Stimulated activated naive B cell treated with anti-CD40 and anti-IgM and Interleukin-4, amounts not matched to agents 10 μg/mL and 1 μg/mL and 100 μg/mL, for 72 hours (primary cell): ENCODE measurements at regions not wholly inside any gene's neighbourhood (a gene's known extent, or its start where the extent isn't known, plus 50 kb on each side); places are given as distances from the start of the nearest gene placed in this dataset.

Experiments used
- ATAC-seq, 2 donors: fragments of 150-1000 bp; cut with Tn5 transposase; replicated peaks; 2 replicates each; pipeline ENCODE4 v1.10.0; 2021; ENCODE audit warnings: moderate library complexity in 1 of 2
- DNase-seq: peaks from one replicate; pipeline ENCODE4 v3.0.0; 2021
- H3K27ac Mint-ChIP-seq: one replicate; pipeline ENCODE4 v1.8.0; 2022; ENCODE audit warnings: mild to moderate bottlenecking, mixed read lengths
- H3K27me3 Mint-ChIP-seq, 2 donors: one replicate each; pipeline ENCODE4 v1.8.0; 2022; ENCODE audit warnings: mixed read lengths in 2 of 2
- H3K36me3 Mint-ChIP-seq, 2 donors: one replicate each; pipeline ENCODE4 v1.8.0; 2022; ENCODE audit warnings: mixed read lengths in 2 of 2, mild to moderate bottlenecking in 1 of 2
- H3K4me1 Mint-ChIP-seq, 2 donors: one replicate each; pipeline ENCODE4 v1.8.0; 2022; ENCODE audit warnings: mixed read lengths in 2 of 2, mild to moderate bottlenecking in 1 of 2
- H3K4me3 Mint-ChIP-seq, 2 donors: one replicate each; pipeline ENCODE4 v1.8.0; 2022; ENCODE audit warnings: mild to moderate bottlenecking in 2 of 2, mixed read lengths in 2 of 2, moderate library complexity in 1 of 2
- H3K9me3 Mint-ChIP-seq, 2 donors: one replicate each; pipeline ENCODE4 v1.8.0; 2022; ENCODE audit warnings: mixed read lengths in 2 of 2, mild to moderate bottlenecking in 1 of 2

GRCh38 chr1:4272568-4272967 is 372.5 kb upstream of the C1orf174 start:
- H3K4me1 Mint-ChIP-seq = peaks cover 0 to 3% of the 10 kb centered on the region in 2 donors
- H3K27ac Mint-ChIP-seq = no peak overlapping the region
- DNase-seq (no peak), ATAC-seq (no peak)
- no peaks in the 10 kb centered on the region for H3K36me3 Mint-ChIP-seq
- peaks cover 22 to 59% of the 10 kb centered on the region in 2 donors for H3K27me3 Mint-ChIP-seq
- no peak overlapping the region for H3K4me3 Mint-ChIP-seq
- peaks cover 5 to 7% of the 10 kb centered on the region in 2 donors for H3K9me3 Mint-ChIP-seq

- DNase-seq (no peak), ATAC-seq (no peak)
- Mint-ChIP-seq H3K27me3 (peaks cover 22 to 52% of the 10 kb centered on the region in 2 donors), H3K4me3 (no peak overlapping the region), H3K4me1 (no peaks in the 10 kb centered on the region), H3K27ac (no peak overlapping the region), H3K9me3 (peaks cover 5 to 9% of the 10 kb centered on the region in 2 donors), H3K36me3 (no peaks in the 10 kb centered on the region)
Measured at GRCh38 chr1:4273243-4273642, 373.2 kb upstream of the C1orf174 start.

DNA sequence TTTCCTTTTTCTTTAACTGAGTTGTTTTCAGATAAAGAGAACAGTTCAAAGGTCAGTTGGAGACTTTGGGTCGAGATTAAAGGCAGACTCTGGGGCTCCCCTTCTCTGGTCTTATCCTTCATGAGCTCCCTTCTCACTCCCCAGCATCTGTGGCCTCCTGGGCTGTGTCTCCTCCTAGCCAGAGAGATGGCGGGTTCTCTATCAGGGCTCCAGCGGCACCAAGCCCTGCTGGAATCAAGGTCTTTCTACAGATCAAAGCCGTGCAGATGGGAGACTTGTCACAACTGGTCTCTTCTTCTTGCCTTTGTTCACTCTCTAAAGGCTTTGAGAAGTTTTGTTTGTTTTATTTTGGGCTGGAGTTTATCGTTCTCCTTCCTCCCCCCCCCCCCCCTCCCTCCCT is 373.7 kb upstream of the C1orf174 start:
- H3K27me3 Mint-ChIP-seq = peaks cover 22 to 50% of the 10 kb centered on the region in 2 donors
- H3K27ac Mint-ChIP-seq = no peak overlapping the region
- H3K36me3 Mint-ChIP-seq = no peaks in the 10 kb centered on the region
- no peak overlapping the region for H3K4me3 Mint-ChIP-seq
- ATAC-seq = no peak
- no peak for DNase-seq
- H3K4me1 Mint-ChIP-seq = no peaks in the 10 kb centered on the region
- peaks cover 5 to 9% of the 10 kb centered on the region in 2 donors for H3K9me3 Mint-ChIP-seq

DNA sequence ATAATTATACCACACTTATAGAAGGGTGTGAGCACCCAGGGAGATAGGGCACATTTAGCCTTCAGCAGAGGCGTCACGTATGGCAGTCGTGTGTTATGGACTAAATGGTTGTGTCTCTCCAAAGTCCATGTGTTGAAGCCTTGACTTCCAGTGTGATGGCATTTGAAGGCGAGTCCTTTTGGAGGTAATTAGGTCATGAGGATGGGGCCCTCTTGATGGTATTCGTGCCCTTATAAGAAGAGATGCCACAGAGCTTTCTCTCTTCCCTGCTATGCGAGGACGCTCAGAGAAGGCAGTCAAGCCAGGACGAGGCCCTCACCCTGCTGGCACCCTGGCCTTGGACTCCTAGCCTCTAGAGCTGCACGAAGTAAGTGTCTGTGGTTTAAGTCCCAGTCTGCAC is 375.0 kb upstream of the C1orf174 start:
- Mint-ChIP-seq H3K27me3 (peaks cover 22 to 50% of the 10 kb centered on the region in 2 donors), H3K4me3 (no peak overlapping the region), H3K27ac (no peak overlapping the region), H3K9me3 (peaks cover 5 to 11% of the 10 kb centered on the region in 2 donors), H3K4me1 (no peaks in the 10 kb centered on the region), H3K36me3 (no peaks in the 10 kb centered on the region)
- ATAC-seq (no peak), DNase-seq (no peak)

DNA sequence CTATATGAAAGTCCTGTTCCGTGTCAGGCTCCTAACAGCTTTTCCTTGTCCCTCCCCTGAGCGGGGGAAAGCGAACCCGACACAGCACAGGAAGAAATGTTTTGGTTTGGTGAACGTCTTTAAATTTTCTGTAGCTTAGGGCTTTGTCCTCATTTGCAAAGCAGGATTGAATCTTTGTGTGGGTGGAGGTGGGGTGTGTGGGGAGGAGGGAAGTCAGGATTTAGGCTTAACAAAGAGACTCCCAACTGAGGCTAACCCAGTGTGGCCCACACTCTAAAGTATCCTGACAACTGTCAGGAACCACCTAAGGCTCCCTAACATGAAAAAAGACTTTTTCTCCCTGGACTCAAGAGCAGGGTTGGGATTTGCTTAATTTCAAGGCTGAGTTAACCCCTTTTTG is 376.2 kb upstream of the C1orf174 start:
- no peaks in the 10 kb centered on the region for H3K36me3 Mint-ChIP-seq
- ATAC-seq = no peak

GRCh38 chr1:4277598-4277997 is 376.8 kb upstream of the AJAP1 start:
- ATAC-seq = no peak
- no peaks in the 10 kb centered on the region for H3K4me1 Mint-ChIP-seq
- no peak overlapping the region for H3K4me3 Mint-ChIP-seq
- no peak overlapping the region for H3K27ac Mint-ChIP-seq
- H3K9me3 Mint-ChIP-seq = peaks cover 5 to 12% of the 10 kb centered on the region in 2 donors
- no peaks in the 10 kb centered on the region for H3K36me3 Mint-ChIP-seq
- peaks cover 22 to 32% of the 10 kb centered on the region in 2 donors for H3K27me3 Mint-ChIP-seq
- DNase-seq = no peak

More for the DNA sequence above, 376.2 kb upstream of the C1orf174 start:
- H3K4me1 Mint-ChIP-seq = no peaks in the 10 kb centered on the region
- no peak for DNase-seq
- no peak overlapping the region for H3K27ac Mint-ChIP-seq
- peaks cover 5 to 12% of the 10 kb centered on the region in 2 donors for H3K9me3 Mint-ChIP-seq
- H3K4me3 Mint-ChIP-seq = no peak overlapping the region
- peaks cover 22 to 43% of the 10 kb centered on the region in 2 donors for H3K27me3 Mint-ChIP-seq

DNA sequence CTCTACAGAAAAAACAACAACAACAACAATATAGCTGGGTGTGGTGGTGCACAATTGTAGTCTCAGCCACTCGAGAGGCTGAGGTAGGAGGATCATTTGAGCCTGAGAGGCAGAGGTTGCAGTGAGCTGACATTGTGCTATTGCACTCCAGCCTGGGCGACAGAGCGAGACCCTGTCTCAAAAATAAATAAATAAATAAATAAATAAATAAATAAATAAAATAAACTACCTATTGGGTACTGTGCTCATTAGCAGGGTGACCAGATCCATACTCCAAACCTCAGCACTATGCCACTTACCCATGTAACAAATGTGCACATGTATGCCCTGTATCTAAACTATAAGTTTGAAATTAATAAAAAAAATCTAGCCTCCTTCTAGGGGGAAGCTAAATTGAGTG is 369.4 kb upstream of the AJAP1 start:
- Mint-ChIP-seq H3K4me3 (no peak overlapping the region), H3K9me3 (peaks cover 9 to 25% of the 10 kb centered on the region in 2 donors), H3K27ac (no peak overlapping the region), H3K27me3 (peaks cover 14 to 19% of the 10 kb centered on the region in 2 donors), H3K4me1 (no peaks in the 10 kb centered on the region), H3K36me3 (no peaks in the 10 kb centered on the region)
- DNase-seq = no peak
- no peak for ATAC-seq

DNA sequence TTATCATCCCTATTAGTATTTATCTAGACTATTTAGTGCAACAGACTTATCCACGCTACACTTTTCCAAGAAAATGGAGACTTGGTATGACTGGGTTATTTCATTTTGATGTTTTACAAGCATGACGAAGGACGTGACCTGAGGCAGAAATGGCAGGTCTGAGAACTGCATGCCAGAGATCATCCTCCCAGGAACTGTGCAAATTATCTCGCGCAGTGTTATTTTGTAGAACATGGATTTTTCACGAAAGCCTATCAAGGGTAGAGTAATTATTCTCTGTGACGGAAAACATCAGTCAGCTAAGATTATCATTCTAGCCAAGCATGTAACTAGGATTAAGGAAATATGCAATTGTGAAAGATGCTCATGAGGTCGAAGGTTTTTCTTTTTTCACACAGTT is 361.5 kb upstream of the AJAP1 start:
- Mint-ChIP-seq H3K27ac (no peak overlapping the region), H3K36me3 (no peaks in the 10 kb centered on the region), H3K9me3 (peaks cover 22 to 28% of the 10 kb centered on the region in 2 donors), H3K27me3 (peaks cover 23 to 37% of the 10 kb centered on the region in 2 donors), H3K4me1 (no peaks in the 10 kb centered on the region), H3K4me3 (no peak overlapping the region)
- ATAC-seq (no peak), DNase-seq (no peak)

- ATAC-seq = no peak
- no peak overlapping the region for H3K4me3 Mint-ChIP-seq
- H3K27ac Mint-ChIP-seq = no peak overlapping the region
- H3K27me3 Mint-ChIP-seq = peaks cover 5 to 11% of the 10 kb centered on the region in 2 donors
- H3K4me1 Mint-ChIP-seq = no peaks in the 10 kb centered on the region
- no peak for DNase-seq
- H3K36me3 Mint-ChIP-seq = no peaks in the 10 kb centered on the region
- peaks cover 21 to 24% of the 10 kb centered on the region in 2 donors for H3K9me3 Mint-ChIP-seq
Measured at GRCh38 chr1:4298361-4299083, 355.9 kb upstream of the AJAP1 start.

DNA sequence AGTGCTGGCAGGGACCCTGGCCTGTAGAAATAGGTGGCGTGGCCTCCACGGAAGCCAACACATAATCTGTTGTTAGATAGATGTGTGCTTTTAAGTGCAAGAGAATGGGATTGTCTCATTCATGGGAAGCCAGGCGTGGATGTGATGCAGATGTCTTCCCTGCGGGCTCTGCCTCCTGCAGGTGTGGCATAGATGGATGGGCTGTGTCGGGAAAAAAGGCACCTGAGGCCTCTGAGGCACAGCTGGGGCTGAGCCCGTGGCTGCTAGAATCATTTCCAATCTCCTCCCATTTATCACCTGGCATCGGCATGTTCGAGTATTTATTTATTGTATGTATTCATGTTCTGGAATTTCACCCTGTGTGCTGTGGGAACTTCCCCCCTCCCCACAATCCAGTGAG is 353.4 kb upstream of the AJAP1 start:
- Mint-ChIP-seq H3K27ac (no peak overlapping the region), H3K4me3 (no peak overlapping the region), H3K27me3 (peaks cover 0 to 8% of the 10 kb centered on the region in 2 donors), H3K4me1 (no peaks in the 10 kb centered on the region), H3K9me3 (peaks cover 25 to 26% of the 10 kb centered on the region in 2 donors), H3K36me3 (no peaks in the 10 kb centered on the region)
- DNase-seq (no peak), ATAC-seq (no peak)

- no peak overlapping the region for H3K4me3 Mint-ChIP-seq
- no peaks in the 10 kb centered on the region for H3K36me3 Mint-ChIP-seq
- H3K27me3 Mint-ChIP-seq = no peaks in the 10 kb centered on the region
- no peak overlapping the region for H3K27ac Mint-ChIP-seq
- no peaks in the 10 kb centered on the region for H3K4me1 Mint-ChIP-seq
- H3K9me3 Mint-ChIP-seq = peaks cover 9 to 13% of the 10 kb centered on the region in 2 donors
- DNase-seq (no peak), ATAC-seq (no peak)
Measured at GRCh38 chr1:4303303-4303702, 351.1 kb upstream of the AJAP1 start.

- DNase-seq (no peak), ATAC-seq (no peak)
- Mint-ChIP-seq H3K9me3 (peaks cover 9 to 13% of the 10 kb centered on the region in 2 donors), H3K4me3 (no peak overlapping the region), H3K27me3 (peaks cover 0 to 3% of the 10 kb centered on the region in 2 donors), H3K27ac (no peak overlapping the region), H3K4me1 (peaks cover 0 to 4% of the 10 kb centered on the region in 2 donors), H3K36me3 (no peaks in the 10 kb centered on the region)
Measured at GRCh38 chr1:4305526-4306301, 348.7 kb upstream of the AJAP1 start.

DNA sequence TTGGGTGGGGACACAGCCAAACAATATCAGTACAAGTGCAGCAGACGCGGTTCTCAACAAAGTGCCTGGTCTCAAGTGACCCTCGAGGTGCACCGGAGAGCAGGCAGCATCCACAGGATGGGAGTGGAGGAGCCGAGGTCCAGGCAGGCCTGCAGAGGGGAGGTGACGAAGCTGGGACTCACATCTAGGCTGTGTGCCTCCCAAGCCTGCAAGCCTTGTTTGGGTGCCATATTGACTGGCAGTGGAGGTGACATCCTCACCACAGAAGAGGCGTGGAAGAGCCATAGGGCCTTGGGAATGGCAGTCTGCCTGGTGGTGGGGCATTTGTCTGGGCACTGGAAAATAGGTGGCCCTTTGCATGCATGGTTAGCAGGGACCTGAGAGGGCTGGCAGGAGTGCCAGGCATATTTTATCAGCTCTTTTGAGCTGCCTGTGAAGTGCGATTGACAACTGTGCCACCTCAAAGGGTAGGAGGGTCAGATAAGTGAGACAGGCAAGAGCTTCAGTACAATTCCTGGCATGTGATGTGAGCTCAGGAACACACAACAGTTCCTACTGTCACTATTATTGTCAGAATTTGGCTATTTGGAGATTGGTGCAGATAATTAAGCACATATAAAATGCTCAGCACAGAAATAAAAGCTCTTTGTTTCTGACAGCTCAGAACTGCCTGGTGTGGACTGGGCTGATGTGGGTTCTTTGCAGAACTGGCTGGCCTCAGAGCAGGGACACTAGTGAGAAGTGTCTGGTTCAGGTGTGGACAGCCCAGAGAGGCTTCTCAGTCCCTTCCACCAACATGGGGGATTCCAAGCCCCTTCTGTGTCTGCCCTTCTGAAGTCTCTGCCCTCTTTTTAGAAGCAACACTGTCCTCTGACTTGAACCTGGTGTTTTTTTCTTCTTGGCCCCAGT is 347.6 kb upstream of the AJAP1 start:
- peaks cover 0 to 4% of the 10 kb centered on the region in 2 donors for H3K4me1 Mint-ChIP-seq
- H3K4me3 Mint-ChIP-seq = no peak overlapping the region
- DNase-seq (no peak), ATAC-seq (no peak)
- H3K27ac Mint-ChIP-seq = no peak overlapping the region
- peaks cover 0 to 5% of the 10 kb centered on the region in 2 donors for H3K27me3 Mint-ChIP-seq
- H3K9me3 Mint-ChIP-seq = peaks cover 9 to 13% of the 10 kb centered on the region in 2 donors
- H3K36me3 Mint-ChIP-seq = no peaks in the 10 kb centered on the region

GRCh38 chr1:4307468-4307845 is 347.0 kb upstream of the AJAP1 start:
- Mint-ChIP-seq H3K27me3 (peaks cover 0 to 9% of the 10 kb centered on the region in 2 donors), H3K9me3 (peaks cover 9 to 13% of the 10 kb centered on the region in 2 donors), H3K4me3 (no peak overlapping the region), H3K4me1 (peaks cover 0 to 4% of the 10 kb centered on the region in 2 donors), H3K27ac (no peak overlapping the region), H3K36me3 (no peaks in the 10 kb centered on the region)
- DNase-seq = no peak
- no peak for ATAC-seq
